IPS-20b (cell line): ENCODE measurements at regions not wholly inside any gene's neighbourhood (a gene's known extent, or its start where the extent isn't known, plus 50 kb on each side); places are given as distances from the start of the nearest gene placed in this dataset.

Experiments
- H3K27ac ChIP-seq: one replicate; pipeline ENCODE4 v1.5.1; 2013; ENCODE audit warnings: low read length
- H3K27me3 ChIP-seq: 2 replicates; pipeline ENCODE4 v1.6.1; 2013; ENCODE audit warnings: mild to moderate bottlenecking, low read length, inconsistent platforms; ENCODE audit not compliant: insufficient read depth
- H3K36me3 ChIP-seq: 2 replicates; pipeline ENCODE4 v1.6.1; 2013; ENCODE audit warnings: low read depth, mild to moderate bottlenecking, inconsistent platforms, low read length, moderate library complexity; ENCODE audit not compliant: insufficient read depth
- H3K4me1 ChIP-seq: 2 replicates; pipeline ENCODE4 v1.6.1; 2013; ENCODE audit warnings: mild to moderate bottlenecking, control low read depth, inconsistent platforms, low read length, moderate library complexity; ENCODE audit not compliant: insufficient read depth
- H3K4me3 ChIP-seq: 2 replicates; pipeline ENCODE4 v1.5.1; 2013; ENCODE audit warnings: mild to moderate bottlenecking, low read length, inconsistent platforms
- H3K9ac ChIP-seq: 2 replicates; pipeline ENCODE4 v1.6.1; 2013; ENCODE audit warnings: low read depth, mild to moderate bottlenecking, inconsistent platforms, low read length, moderate library complexity
- H3K9me3 ChIP-seq: 2 replicates; pipeline ENCODE4 v1.6.1; 2013; ENCODE audit warnings: mild to moderate bottlenecking, low read depth, low read length, inconsistent platforms; ENCODE audit not compliant: insufficient read depth

DNA sequence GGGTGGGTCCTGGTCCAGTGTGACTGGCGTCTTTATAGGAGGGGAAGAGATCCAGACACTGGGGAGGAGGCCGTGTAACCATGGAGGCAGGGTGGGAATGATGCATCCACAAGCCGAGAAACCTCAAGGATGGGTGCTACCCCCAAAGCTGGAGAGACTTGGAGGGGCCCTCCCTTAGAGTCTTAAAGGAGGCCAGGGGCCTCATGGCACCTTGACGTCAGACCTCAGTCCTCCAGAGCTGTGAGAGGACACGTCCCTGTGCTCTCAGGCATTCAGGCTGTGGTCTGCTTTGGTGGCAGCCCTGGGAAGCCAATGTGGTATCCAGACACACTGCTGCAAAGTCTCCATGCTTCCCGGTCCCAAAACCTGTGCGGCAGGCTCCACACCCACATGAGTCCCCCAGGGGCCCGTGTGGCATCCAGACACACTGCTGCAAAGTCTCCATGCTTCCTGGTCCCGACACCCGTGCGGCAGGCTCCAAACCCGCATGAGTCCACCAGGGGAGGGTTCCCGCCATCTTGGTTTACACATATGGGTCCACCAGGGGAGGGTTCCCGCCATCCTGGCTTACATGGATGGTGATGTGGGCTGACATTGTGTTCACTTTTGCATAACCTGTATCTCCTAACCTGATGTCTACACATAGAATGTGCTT is 278.0 kb downstream of the SMOC2 start:
- peaks cover 35% of the 10 kb centered on the region for H3K9me3 ChIP-seq
- no peak overlapping the region for H3K27ac ChIP-seq
- no peak overlapping the region for H3K9ac ChIP-seq
- no peaks in the 10 kb centered on the region for H3K36me3 ChIP-seq
- H3K27me3 ChIP-seq = no peaks in the 10 kb centered on the region
- H3K4me3 ChIP-seq = no peak overlapping the region
- H3K4me1 ChIP-seq = no peaks in the 10 kb centered on the region
